ENCODE measurements at regions not wholly inside any gene's neighbourhood (a gene's known extent, or its start where the extent isn't known, plus 50 kb on each side); places are given as distances from the start of the nearest gene placed in this dataset.
"Not testable (repeated sequence)": the region's sequence is repeated elsewhere in the genome, so short reads cannot be mapped to it uniquely, and the experiment has no call there.

DNA sequence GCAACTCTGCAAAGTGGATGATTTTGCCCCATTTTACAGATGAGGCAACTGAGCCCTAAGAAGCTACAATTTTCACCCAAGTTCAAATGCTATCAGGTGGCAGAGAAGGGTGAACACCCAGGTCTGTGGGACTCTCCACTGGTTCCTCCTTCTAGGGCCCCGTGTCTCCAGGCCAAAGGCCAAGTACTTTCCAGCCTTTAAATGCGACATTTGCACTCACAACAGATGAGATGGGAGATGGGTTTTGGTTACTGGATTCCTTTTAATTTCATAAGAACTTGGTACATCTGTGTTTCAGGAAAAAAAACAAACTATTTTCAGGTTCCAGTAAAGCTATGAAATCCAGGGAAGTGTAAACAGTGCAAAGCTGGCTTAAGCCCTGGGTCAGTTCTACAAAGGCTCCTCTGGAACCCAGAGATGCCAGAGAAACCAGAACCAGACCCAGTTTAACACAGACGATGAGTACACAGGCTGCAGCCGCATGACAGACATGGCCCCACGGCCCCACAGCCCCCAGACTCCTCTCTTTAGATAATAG, 361.7 kb downstream of the ANAPC1 start:
- no peak for TF ChIP-seq EP300 (IDR thresholded peaks at IDR 0.05)
- TF ChIP-seq POLR2A (IDR thresholded peaks at IDR 0.05): no peak
- TF ChIP-seq POLR2AphosphoS5 (IDR thresholded peaks at IDR 0.05): peak in 2 of 3 donors; percentile 24 to 36
- TF ChIP-seq, protein P1, sequence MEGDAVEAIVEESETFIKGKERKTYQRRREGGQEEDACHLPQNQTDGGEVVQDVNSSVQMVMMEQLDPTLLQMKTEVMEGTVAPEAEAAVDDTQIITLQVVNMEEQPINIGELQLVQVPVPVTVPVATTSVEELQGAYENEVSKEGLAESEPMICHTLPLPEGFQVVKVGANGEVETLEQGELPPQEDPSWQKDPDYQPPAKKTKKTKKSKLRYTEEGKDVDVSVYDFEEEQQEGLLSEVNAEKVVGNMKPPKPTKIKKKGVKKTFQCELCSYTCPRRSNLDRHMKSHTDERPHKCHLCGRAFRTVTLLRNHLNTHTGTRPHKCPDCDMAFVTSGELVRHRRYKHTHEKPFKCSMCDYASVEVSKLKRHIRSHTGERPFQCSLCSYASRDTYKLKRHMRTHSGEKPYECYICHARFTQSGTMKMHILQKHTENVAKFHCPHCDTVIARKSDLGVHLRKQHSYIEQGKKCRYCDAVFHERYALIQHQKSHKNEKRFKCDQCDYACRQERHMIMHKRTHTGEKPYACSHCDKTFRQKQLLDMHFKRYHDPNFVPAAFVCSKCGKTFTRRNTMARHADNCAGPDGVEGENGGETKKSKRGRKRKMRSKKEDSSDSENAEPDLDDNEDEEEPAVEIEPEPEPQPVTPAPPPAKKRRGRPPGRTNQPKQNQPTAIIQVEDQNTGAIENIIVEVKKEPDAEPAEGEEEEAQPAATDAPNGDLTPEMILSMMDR (IDR thresholded peaks at IDR 0.05): no peak

DNA sequence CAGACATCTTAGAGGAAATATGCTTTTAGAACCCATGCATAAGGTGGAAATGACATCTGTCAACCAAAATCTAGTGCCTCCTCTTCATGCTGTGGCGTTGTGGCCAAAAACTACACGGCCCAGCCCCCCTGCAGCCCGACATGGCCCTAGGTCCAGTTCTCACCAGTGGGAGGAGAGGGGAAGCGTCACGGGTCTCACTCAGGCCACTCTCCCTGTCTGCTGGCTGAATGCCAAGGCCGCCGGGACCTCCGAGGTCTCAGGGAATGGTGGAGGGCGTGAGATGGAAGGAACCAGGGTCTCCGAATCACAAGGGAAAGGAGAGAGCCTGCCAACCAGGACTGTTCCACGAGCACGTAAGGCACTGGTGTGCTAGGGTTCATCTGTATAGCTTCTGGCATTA, 361.0 kb downstream of the ANAPC1 start:
- H3K36me3 ChIP-seq: no peaks in the 10 kb centered on the region
- TF ChIP-seq EP300 (IDR thresholded peaks at IDR 0.05) (no peak), POLR2AphosphoS5 (IDR thresholded peaks at IDR 0.05) (no peak), POLR2A (IDR thresholded peaks at IDR 0.05) (no peak)
- TF ChIP-seq, protein P1 (IDR thresholded peaks at IDR 0.05): no peak
- H3K9me3 ChIP-seq: no peaks in the 10 kb centered on the region
- intact Hi-C loops (cut with DNase I; ENCODE audit: low total_unique reads): no loop called here
- H3K4me3 ChIP-seq: no peak overlapping the region
- H3K27ac ChIP-seq: no peak overlapping the region
- peak in 1 of 2 donors; percentile 33 for DNase-seq
- no peaks in the 10 kb centered on the region for H3K27me3 ChIP-seq
- peaks cover 0 to 26% (median 8%) of the 10 kb centered on the region in 4 donors for H3K4me1 ChIP-seq
- 61 to 72% (median 66%) methylated on average over 12 of the region's 12 CpGs for WGBS, 5 donors

More for the DNA sequence above, 361.7 kb downstream of the ANAPC1 start:
- H3K27ac ChIP-seq: peak overlapping the region in 1 of 5 donors; percentile 16
- no peaks in the 10 kb centered on the region for H3K27me3 ChIP-seq
- no peaks in the 10 kb centered on the region for H3K9me3 ChIP-seq
- no peak overlapping the region for H3K4me3 ChIP-seq
- no peaks in the 10 kb centered on the region for H3K36me3 ChIP-seq
- intact Hi-C loops (cut with DNase I; ENCODE audit: low total_unique reads): no loop called here
- DNase-seq: no peak
- WGBS, 5 donors: 49 to 57% (median 51%) methylated on average over 5 of the region's 5 CpGs
- peaks cover 0 to 26% (median 8%) of the 10 kb centered on the region in 4 donors for H3K4me1 ChIP-seq

DNA sequence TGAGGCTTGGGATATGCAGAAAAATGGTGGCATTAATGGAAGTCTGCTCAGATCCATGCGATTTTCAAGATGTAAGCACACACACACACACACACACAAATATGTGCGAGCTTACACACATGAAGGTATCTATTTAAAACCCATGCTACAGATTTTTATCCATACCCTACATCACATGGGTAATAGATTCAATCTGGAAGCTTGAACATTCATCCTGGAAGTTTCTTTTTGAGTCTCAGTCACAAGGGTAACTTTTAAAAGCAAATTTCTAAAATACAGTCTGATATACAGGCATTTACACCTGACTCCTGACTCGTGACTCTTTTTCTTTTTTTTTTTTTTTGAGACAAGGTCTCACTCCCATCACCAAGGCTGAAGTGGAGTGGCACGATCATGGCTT, 359.0 kb downstream of the ANAPC1 start:
- H3K4me3 ChIP-seq; H3K36me3 ChIP-seq; H3K27ac ChIP-seq; intact Hi-C loops (cut with DNase I; ENCODE audit: low total_unique reads); H3K27me3 ChIP-seq; DNase-seq; H3K9me3 ChIP-seq: not testable (repeated sequence)
- peaks cover 0 to 26% (median 8%) of the 10 kb centered on the region in 4 donors for H3K4me1 ChIP-seq
- 81 to 94% (median 87%) methylated on average over 4 of the region's 4 CpGs for WGBS, 5 donors

DNA sequence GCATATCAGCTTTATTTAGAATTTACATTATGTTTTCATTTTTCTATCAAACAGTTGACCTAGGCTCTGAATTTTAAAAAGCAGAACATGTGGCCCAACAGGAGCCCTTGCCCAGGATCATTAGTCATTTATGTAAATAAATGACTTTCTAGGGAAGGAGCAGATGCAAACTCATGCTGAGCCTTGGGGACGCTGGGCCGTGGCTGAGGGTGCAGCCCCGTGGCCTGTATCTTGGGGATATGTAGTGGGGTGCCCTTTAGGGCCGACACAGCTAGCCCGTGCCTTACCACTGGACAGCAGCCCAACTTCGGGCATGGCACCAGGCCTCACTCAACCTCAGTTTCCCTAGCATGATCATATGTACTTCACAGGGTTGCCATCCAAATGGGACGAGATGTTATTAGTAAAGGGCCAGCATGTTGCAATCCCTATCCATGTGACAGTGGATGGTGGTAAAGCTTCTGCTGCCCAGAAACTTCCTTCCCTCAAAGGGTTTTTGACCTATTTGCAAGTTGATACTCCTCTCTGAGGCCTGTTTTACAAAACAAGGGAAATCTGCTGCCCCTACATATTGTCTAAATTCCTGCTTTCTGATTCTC, 357.9 kb downstream of the ANAPC1 start:
- H3K9me3 ChIP-seq; H3K36me3 ChIP-seq; H3K27me3 ChIP-seq; H3K4me3 ChIP-seq; H3K27ac ChIP-seq; intact Hi-C loops (cut with DNase I; ENCODE audit: low total_unique reads); DNase-seq: not testable (repeated sequence)
- peaks cover 0 to 26% (median 8%) of the 10 kb centered on the region in 4 donors for H3K4me1 ChIP-seq
- WGBS, 5 donors: 67 to 74% (median 72%) methylated on average over 4 to 7 of the region's 7 CpGs

DNA sequence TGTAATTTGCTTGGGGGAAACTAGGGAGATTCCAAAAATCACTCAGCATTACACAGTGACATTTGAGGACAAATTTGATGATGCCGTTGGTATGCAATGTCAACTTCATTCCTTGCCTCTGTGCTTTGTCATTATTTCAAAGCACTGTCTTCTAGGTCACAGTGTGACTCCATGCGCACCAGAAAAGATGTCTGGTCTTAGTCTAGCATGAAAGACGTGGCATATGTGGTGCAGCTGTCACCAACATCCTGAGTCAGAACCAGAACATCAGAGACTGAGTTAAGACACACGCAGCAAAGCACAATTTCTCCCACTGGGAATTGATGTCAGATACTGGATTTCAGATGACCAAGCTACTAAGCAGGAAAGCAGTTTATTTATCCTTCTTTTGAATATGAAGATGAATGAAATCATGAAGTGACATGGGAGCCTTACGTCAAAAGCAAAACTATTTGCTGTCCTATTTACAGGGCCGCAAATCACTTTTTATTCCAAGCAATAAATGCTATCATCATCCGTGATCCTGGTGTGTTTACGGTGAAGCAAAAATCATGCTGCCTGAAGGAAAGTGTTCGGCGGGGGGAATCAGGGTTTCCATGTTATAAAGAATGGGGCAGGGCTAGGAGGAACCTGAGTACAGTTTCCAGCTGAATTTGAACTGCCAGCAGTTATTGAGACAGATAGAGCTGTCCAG, 356.1 kb downstream of the ANAPC1 start:
- H3K9me3 ChIP-seq; DNase-seq; H3K4me3 ChIP-seq; H3K27me3 ChIP-seq; H3K27ac ChIP-seq; intact Hi-C loops (cut with DNase I; ENCODE audit: low total_unique reads); H3K36me3 ChIP-seq: not testable (repeated sequence)
- 87 to 96% (median 90%) methylated on average over 6 to 7 of the region's 10 CpGs for WGBS, 5 donors
- H3K4me1 ChIP-seq: peaks cover 0 to 16% (median 6%) of the 10 kb centered on the region in 4 donors

DNA sequence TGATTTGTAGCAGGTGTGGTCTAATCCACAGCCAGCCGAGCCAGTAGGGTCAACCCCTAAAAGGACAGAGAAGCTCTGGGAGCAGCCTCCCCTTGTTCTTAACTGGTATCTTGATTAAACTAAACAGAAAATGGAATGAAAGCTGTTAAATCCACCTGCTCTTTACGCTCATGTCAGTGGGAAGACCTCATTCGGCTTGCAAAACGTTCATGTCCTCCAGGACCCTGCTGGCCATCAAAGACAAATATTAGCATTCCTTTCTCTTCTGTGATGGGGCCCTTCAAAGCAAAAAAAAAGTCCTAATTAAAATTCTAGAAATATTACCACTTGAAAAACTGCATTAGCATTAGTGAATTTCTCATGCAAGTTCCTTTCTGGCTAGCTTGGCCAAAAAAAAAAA, 355.0 kb downstream of the ANAPC1 start:
- H3K27ac ChIP-seq; intact Hi-C loops (cut with DNase I; ENCODE audit: low total_unique reads); H3K27me3 ChIP-seq; H3K4me3 ChIP-seq; H3K9me3 ChIP-seq; H3K36me3 ChIP-seq; H3K4me1 ChIP-seq; DNase-seq: not testable (repeated sequence)
- 62 to 72% (median 67%) methylated on average over 3 of the region's 4 CpGs for WGBS, 5 donors

DNA sequence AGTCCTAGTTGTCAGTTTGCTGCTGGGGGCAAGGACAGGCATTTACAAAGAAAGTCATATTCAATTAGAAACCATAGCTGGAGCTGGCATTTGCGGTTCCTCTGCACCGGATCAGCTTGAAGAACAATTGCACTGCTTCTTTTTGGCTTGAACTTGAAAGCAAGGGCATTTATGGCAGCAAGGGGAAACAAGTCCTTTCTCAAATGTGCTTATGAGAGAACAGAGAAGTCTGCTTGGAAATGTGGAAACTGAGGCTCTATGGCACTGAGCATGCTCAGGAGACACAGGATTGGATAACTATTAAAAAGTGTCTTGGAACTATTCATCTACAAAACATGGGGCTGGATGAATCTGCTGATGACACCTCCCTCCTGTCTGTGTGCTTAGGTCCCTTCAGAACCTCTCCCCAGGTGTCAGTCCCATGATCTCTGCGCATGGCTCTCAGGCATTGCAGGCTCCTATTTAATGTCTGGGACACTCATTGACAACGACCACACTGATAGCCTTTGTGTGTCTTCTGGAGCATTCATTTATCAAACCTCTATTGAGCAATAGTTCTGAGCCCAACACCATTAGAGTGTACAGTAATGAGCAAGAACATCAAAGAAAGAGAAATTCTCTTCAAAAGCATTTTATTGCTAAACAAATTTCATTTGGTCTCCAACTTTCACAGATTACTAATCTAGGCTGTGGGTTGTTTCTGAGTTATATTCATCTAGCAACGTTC, 353.6 kb downstream of the ANAPC1 start:
- H3K36me3 ChIP-seq; H3K4me1 ChIP-seq; DNase-seq; H3K27ac ChIP-seq; intact Hi-C loops (cut with DNase I; ENCODE audit: low total_unique reads); H3K27me3 ChIP-seq; H3K9me3 ChIP-seq; H3K4me3 ChIP-seq: not testable (repeated sequence)
- WGBS, 5 donors: 55 to 85% (median 74%) methylated on average over 1 to 5 of the region's 5 CpGs

DNA sequence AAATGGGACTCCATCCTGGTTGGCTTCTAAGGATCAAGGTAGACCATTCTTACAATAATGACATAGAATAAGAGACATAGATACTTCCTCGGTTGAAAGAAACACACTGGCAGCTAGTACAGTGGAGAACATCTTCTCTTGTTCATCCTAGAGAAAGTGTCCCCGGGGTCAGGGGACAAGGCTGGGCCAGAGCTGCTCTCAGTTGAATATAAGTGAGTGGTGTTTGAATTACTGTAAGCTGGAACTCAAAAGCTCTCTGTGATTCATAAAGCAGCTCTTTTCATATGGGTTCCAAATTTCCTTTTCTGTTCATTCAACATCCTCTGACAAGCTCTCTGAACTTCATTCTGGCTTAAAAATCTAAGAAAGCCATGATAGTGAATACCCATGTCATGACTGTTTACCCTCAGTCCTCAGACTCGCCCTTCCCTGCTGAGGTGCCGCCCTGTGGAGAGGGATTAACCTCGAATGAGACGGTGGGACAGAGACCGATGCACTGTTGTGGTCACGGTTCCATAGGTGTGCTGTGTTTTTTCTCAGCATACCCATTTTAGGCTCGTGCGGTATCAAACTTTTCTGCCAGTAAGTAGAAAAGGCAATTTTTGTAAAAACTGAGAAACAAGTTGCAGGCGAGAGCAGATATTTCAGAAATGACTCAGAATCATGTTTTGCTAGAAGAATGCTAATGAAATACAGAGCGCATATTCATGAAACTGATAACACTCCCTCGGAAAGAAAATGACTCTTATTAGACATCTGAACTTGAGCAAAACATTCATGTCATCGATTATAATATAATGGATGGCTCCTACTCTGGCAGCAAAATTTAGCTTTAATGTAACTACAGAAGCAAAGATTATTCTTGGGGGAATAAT, 351.1 kb downstream of the ANAPC1 start:
- intact Hi-C loops (cut with DNase I; ENCODE audit: low total_unique reads): not testable (repeated sequence)
- WGBS, 5 donors: 70 to 82% (median 78%) methylated on average over 2 to 7 of the region's 14 CpGs

More for the DNA sequence above, 351.1 kb downstream of the ANAPC1 start:
- not testable (repeated sequence) for H3K27ac ChIP-seq, H3K27me3 ChIP-seq, H3K4me3 ChIP-seq, H3K36me3 ChIP-seq, H3K9me3 ChIP-seq, DNase-seq
- peaks cover 0 to 15% (median 11%) of the 10 kb centered on the region in 4 donors for H3K4me1 ChIP-seq

Measured in stomach (tissue), 8 donors.